Breast epithelium (tissue), 3 donors: ENCODE measurements at regions not wholly inside any gene's neighbourhood (a gene's known extent, or its start where the extent isn't known, plus 50 kb on each side); places are given as distances from the start of the nearest gene placed in this dataset.

Experiments used
- POLR2A ChIP-seq: fragments of 450-650 bp; IDR thresholded peaks from one replicate; pipeline ENCODE4 v1.6.1; 2016; ENCODE audit warnings: antibody characterized with exemption, mild to moderate bottlenecking, moderate library complexity
- POLR2AphosphoS5 ChIP-seq, 3 donors: sonication (generic); formaldehyde crosslinking; IDR thresholded peaks; one replicate each; pipeline ENCODE4 v1.6.1; 2017; ENCODE audit warnings: antibody characterized with exemption in 3 of 3
- TF ChIP-seq, protein P1 (sequence below), 3 donors: fragments of 450-650 bp; IDR thresholded peaks; one replicate each; pipeline ENCODE4 v1.5.1; 2016 to 2017; ENCODE audit warnings: antibody characterized with exemption in 3 of 3, mild to moderate bottlenecking in 3 of 3, moderate library complexity in 3 of 3

GRCh38 chr5:164332349-164333196 is 827.2 kb downstream of the MAT2B start:
- TF ChIP-seq, protein P1, sequence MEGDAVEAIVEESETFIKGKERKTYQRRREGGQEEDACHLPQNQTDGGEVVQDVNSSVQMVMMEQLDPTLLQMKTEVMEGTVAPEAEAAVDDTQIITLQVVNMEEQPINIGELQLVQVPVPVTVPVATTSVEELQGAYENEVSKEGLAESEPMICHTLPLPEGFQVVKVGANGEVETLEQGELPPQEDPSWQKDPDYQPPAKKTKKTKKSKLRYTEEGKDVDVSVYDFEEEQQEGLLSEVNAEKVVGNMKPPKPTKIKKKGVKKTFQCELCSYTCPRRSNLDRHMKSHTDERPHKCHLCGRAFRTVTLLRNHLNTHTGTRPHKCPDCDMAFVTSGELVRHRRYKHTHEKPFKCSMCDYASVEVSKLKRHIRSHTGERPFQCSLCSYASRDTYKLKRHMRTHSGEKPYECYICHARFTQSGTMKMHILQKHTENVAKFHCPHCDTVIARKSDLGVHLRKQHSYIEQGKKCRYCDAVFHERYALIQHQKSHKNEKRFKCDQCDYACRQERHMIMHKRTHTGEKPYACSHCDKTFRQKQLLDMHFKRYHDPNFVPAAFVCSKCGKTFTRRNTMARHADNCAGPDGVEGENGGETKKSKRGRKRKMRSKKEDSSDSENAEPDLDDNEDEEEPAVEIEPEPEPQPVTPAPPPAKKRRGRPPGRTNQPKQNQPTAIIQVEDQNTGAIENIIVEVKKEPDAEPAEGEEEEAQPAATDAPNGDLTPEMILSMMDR (IDR thresholded peaks at IDR 0.05): no peak
- TF ChIP-seq POLR2A: no peak
- TF ChIP-seq POLR2AphosphoS5 (IDR thresholded peaks at IDR 0.05): no peak
